DMS 273 (cell line): ENCODE measurements at regions not wholly inside any gene's neighbourhood (a gene's known extent, or its start where the extent isn't known, plus 50 kb on each side); places are given as distances from the start of the nearest gene placed in this dataset.
"Not testable (repeated sequence)": the region's sequence is repeated elsewhere in the genome, so short reads cannot be mapped to it uniquely, and the experiment has no call there.

Experiments used
- DNase-seq: peaks from one replicate; lab custom pipeline; 2025; ENCODE audit not compliant: unreplicated experiment; lab: John Stamatoyannopoulos, UW

DNA sequence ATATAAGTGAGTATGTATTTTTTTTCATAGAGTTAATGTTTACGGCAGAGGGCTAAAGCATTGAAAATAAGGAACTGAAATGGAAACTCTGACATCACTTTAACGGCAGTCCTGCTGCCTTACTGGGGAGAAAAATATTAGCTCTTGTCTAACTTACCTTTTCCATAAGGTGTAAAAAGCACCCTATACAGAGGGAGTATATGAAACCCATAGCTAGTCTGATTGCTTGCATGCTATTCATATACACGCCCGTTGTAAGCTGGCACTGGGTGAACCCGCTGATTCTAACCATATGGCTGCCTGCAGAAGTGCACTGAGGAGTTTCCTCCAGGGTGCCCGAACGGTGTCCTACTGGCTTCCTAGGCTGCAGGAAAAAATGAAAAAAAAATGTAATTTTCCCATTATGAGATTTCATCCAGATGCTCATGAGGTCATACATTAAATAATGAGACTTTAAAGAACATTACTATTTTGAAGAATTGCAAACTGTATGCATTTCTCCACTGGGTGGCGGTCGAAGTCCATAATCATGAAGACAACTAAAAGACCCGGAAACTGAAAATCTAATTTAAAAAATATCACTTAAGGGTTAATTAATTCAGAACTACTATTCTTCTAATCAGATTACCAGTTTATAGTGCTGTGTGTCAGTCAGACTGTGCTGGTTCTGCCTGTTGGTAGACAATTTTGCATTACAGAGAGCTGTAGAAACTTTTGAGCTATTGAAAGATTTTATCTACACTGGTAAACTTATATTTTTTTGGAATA, 144.7 kb downstream of the ALX1 start:
- no peak for DNase-seq

DNA sequence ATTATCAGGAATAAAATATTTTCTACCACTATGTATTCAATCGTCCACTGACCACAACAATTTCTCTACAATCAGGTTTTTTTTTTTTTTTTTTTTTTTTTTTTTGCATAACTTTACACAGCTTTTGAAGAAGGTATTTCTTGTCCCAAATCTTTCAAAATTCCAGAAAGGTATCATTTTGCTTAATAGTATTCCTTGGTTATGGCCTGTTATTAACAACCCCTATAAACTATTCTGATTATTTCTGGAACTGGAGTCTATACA, 145.3 kb downstream of the ALX1 start:
- DNase-seq, result no peak

DNA sequence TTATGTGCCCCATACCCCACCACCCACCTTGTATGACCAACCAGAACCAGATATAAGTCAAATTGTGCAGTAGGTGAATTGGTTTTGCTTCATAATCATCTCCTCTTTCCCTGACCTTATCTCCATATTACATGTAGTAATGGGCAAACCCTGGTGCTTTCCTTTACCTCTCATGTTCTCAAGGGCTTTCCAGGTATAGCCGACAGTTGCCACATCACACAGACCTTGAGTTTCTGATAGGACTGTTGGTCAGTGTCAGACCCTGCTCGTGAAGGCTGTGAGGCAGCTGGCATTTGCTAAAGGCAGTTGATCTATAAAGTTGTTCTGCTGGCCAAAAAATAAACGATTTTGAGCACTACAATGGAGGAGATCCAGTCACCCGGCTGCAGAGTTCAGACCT, 145.9 kb downstream of the ALX1 start:
- DNase-seq, result no peak

DNA sequence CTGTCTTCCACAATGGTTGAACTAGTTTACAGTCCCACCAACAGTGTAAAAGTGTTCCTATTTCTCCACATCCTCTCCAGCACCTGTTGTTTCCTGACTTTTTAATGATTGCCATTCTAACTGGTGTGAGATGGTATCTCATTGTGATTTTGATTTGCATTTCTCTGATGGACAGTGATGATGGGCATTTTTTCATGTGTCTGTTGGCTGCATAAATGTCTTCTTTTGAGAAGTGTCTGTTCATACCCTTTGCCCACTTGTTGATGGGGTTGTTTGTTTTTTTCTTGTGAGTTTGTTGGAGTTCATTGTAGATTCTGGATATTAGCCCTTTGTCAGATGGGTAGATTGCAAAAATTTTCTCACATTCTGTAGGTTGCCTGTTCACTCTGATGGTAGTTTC, 153.1 kb downstream of the ALX1 start:
- not testable (repeated sequence) for DNase-seq

DNA sequence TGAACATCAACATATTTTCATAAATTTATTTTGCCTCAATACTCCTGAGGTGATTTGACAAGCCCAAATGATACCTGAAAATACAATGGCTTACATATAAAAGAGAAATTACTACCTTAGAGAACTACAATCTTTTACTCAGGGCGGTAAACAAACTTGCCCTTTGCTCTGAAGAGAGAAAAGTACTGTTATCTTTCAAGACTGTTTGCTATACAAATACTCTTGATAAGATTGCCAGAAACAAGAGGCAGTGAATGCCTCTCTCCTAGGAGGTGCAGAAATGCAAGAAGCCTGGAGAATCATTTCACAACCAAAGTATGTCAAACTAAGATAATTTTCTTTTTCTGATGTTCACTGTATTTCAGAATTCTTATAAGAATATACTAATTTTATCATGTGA, 160.3 kb downstream of the ALX1 start:
- no peak for DNase-seq

DNA sequence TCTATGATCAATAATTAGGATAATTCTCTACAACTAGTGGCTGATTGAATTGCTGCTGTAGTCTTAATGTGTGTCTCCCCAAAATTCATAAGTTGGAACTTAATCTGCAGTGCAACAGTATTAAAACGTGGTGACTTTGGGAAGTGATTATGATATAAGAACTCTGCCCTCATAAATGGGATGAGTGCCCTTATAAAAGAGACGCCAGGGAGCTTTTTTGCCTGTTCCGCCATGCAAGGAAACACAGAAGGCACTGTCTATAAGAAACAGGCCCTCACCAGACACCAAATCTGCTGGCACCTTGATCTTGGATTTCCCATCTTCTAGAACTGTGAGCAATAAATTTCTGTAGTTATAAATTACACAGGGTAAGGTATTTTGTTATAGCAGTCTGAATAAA, 161.0 kb downstream of the ALX1 start:
- no peak for DNase-seq

DNA sequence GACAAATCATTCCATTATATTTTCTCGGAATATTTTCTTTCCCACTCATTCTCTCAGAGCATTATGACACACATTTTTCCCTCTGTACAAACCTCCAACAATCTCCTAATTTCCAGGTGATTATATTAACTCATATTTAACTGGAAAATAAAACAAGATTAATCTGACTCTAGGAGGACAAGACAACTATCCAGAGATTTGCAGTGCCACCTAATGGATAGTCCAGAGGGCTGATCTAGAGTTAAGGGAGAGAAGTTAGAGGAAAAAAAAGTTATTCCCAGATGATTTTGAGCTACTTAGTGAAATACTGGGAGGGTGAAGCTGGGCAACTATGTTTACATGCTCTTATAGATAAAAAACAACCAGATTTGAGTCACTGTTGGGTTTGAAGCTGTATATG, 161.7 kb downstream of the ALX1 start:
- DNase-seq, result peak; percentile 3

DNA sequence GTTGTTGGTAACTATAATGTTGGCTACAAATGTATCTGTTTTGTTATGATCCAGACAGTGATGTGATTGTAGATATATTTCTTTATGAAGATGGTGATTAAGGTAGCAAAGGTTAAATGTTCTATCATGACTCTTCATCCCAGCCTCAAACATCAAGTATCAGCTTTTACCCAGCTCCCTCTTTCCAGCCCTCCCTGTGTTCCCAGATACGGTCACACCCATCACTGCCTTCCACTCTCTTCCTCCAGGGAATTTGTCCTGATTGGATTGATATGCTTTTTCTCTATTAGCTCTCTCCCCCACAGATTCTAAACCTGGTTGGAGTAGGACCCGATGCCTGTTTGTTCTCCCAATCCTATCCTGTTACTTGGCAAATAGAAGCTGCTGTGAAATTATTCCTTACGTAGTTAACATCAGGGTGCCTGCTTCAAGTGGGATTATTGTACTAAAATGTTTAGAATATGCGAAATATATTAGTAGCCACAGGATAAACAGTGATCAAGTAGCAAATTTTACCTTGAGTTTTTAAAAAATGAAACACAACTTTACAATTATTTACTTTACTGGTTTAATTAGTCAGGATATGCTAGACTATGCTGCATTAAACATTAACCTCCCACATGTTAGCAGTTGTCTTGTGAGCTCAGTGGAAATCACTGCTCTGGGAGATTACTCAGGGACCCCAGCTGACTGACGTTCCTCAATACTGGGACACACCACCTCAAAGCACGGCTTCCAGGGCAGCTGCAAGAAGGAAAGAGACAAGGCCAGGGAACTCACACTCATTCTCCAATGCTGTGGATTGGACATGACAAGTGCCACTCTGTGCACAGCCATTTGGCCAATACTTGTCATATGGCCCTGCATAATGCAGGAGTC, 165.3 kb downstream of the ALX1 start:
- DNase-seq, result no peak

DNA sequence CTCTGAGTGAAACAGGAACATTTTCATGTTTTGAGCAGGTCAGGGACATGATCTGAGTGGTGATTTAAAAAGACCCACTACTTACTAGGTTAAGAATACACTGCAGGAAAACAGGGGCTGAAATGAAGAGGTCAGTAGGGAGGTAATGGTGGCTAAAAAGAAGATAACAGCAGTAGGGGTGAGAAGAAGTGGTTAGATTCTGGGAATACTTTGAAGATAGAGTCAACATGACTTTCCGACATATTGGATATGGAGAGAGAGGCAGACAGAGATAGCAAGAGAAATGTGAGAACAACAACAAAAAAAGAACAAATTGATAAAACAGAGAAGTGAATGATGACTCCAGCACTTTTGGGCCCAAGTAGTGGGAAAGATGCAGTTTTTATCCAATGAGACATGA, 168.0 kb downstream of the ALX1 start:
- DNase-seq, result no peak

DNA sequence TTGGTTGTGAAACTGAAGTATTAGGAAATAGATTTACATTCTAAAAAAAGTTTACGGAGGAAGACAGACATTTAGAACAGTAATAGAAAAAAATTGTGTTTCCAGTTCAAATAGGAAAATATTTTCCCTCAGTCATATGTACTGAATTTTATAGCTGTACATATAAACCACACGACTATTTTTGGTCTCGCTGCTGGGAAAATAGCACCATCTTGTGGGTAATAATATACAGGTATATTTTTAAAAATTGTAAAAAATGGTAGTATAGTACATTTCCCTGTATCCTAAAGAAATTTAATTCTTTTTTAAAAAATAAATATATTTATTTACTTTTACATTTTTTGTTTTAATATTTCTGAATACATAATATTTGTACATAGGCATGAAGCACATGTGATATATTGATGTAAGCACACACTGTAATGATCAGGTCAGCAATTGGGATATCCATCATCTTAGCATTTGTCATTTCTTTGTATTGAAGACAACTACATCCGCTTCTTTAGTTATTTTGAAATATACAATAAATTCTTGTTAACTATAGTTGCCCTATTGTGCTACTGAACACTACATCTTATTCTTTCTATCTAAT, 168.6 kb downstream of the ALX1 start:
- peak; percentile 34 for DNase-seq

DNA sequence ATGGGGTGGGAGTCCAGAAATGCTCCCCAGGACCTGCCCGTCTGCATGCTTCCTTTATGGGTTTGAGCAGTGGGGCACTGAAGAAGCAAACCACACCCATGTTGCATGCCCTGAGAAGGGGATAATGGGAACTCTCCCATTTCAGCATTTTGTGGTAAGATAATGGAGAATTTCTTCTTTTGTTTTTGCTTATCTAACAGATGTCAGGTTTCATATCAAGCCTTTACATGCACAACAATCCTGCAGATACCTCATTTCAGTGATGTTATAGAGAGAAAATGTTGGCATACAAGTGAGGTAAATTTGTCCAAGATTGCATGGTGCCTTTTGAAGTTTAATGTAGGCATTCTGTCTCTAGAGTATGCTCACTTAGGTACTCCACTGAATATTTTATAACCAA, 177.0 kb downstream of the ALX1 start:
- no peak for DNase-seq

DNA sequence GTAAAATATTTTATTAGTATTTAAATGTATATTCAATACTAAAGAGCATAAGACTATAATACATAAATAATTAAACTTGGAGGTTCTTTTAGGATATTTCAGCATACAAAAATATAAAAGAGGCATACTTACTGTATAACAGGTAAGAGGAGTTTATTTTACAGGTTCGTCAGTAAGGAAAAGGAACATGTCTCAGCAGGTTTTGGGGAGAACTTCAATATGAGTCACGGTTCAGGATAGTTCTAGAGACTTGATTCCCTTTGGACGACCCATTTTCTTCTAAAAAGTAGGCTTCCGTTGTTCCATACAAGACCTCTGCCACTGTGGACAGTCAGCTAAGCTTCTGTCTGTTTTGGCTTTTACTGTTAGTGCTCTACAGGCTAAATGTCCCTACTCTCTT, 181.1 kb downstream of the ALX1 start:
- DNase-seq, result no peak

DNA sequence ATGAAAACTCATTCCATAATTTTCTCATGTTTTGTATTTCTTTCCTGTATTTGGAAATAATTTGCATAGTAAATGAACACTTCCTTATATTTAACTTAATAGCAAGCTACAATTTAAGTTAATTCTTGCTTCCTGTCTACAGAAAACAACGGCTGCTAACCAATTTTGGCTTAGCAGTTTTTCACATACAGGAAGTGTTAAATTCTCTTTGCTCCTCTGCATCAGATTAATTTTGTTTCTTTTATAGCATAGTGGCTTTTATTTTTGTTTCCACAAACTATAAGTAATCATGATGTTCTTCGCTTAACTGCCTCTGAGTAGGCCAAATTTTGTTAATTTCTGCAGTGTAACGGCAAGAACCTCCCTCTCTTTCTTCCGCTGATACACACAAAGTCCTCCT, 182.9 kb downstream of the ALX1 start:
- no peak for DNase-seq

DNA sequence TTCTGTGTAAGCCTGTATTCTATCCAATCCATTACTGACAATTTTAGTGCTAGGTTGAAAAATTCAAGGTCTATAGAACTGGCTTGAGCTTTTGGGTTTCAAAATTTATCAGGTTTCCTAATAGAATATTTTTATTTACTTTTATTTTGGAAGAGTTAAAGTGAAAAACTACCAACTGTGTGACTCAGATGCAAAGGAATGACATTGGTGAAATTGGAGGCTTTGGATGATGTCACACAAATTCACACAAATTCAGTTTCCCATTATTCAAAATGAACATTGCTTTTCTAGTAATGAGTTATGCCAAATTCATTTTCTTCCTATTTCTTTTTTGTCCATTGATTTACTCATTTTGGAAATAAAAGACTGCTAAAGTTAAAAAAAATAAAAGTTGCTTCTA, 186.9 kb downstream of the ALX1 start:
- DNase-seq, result no peak

DNA sequence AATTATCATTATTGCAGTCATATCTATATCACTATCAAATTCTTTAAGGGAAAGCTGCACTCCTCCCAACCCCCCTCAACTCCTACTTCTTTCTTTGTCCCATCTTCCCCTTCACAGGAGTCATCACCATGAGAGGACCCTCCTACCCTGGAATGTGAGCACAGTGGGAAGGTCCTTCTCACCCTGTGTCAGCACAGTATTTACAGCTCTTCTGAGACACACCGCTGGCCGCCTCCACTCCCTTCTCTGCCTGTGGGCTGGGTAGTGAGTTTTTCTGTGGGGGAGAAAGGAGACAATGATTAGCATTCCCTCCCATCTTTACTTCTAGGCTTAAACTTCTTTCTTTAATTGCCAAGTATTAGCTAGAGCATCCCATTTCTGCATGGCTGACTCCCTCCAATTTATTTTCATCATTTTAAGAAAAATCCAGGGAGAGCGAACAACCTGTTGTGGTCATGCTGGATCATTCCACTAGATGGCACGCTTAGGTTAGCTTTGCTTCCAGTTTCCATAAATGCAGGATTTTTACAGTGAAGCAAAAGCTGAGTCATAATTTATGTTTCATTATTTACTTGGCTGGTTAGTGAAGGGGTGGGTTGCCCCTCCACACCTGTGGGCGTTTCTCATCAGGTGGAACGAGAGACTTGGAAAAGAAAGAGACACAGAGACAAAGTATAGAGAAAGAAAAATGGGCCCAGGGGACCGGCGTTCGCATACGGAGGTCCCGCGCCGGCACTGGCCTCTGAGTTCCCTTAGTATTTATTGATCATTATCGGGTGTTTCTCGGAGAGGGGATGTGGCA, 188.5 kb downstream of the ALX1 start:
- DNase-seq, result peak; percentile 59

DNA sequence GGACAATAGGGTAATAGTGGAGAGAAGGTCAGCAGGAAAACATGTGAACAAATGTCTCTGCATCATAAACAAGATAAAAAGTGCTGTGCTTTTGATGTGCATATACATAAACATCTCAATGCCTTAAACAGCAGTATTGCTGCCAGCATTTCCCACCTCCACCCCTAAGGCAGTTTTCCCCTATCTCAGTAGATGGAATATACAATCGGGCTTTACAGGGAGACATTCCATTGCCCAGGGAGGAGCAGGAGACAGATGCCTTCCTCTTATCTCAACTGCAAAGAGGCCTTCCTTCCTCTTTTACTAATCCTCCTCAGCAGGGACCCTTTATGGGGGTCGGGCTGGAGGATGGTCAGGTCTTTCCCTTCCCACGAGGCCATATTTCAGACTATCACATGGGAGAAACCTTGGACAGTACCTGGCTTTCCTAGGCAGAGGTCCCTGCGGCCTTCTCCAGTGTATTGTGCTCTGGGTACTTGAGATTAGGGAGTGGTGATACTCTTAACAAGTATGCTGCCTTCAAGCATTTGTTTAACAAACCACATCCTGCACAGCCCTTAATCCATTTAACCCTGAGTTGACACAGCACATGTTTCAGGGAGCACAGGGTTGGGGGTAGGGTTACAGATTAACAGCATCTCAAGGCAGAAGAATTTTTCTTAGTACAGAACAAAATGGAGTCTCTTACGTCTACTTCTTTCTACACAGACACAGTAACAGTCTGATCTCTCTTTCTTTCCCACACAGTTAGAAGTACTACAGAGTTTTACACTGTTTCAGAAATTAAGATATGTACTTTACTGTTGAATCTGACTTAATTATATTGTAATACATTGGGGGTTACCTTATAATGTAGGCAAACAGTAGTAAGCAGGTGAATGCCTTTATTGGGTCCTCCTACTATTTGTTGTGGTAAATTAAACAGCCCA, 189.4 kb downstream of the ALX1 start:
- DNase-seq, result not testable (repeated sequence)

DNA sequence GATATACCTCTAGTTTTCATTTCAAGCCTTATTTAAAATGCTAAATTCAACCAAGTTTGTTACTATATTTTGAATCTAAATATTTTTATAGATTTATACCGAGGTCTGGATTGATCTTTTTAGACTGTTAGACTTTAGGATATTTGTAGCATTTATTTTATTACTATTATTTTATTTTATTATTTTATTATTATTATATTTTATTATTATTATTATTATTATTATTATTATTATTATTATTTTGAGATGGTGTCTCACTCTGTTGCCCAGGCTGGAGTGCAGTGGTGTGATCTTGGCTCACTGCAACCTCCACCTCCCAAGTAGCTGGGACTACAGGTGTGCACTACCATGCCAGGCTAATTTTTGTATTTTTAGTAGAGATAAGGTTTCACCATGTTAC, 195.3 kb downstream of the ALX1 start:
- not testable (repeated sequence) for DNase-seq

DNA sequence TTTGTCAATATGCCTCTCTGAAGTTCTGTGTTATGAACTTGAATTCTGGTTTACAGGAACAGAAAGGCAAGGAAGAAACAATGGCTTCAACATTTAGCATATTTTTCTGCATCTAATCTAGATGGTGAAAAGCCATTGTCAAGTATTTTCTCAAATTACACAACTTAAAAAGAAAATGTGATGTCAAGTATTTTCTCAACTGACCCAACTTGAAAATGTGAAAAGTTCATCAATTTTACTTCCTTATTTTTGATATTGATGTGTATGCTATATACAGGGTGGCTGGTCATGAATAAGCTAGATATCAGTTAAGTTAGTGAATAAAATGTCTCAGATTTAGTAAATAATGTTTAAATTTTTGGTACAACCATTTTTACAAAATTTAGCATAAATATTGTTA, 196.7 kb downstream of the ALX1 start:
- DNase-seq, result no peak

DNA sequence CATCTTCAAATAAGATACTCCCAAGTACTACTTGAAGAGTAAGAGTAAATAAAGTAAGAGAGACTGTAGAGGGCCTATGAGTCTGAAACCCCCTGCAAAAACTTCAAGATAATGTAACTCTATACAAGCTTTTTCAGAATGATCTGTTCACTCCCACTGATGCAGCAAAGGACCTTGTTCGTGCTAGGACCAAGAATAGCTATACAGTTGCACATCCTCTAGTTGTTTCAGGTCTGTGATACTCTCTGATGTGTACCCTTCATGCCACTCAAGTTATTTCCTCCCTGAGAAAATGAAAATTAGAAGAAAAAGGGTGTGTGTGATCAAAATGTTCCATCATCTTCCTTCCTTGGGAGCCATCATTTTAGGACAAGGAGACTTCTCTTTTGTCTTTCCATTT, 204.4 kb downstream of the ALX1 start:
- DNase-seq, result no peak

DNA sequence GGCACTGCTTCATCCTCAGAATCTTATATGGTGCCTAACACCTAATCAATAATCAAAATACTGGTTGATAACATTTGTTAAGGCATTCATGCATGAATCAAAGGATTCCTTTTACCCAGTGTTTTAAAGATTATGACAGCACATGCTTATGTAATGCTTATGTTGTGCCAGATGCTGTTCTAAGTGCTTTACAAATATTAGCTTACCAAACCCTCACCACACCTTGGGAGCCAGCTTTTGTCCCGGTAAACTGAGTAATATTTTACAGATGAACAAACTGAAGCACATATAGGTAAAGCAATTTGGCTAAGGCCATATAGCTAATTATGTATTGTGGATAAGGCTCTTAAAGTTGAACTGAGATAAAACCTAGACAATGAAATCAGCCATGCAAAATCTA, 209.2 kb downstream of the ALX1 start:
- no peak for DNase-seq
